Caco-2 (cell line): ENCODE measurements at regions not wholly inside any gene's neighbourhood (a gene's known extent, or its start where the extent isn't known, plus 50 kb on each side); places are given as distances from the start of the nearest gene placed in this dataset.

ENCODE experiments used
- BruUV-seq: library from RNA; stranded (reverse); fragments of 400-500 nt; replicated peaks from 2 replicates; lab custom pipeline; 2021; lab: Mats Ljungman, UMichigan
- CTCF ChIA-PET: fragments of 300-600 bp; sonication (Branson Sonifier 250); formaldehyde crosslinking; loops from one replicate; lab custom pipeline; 2022; ENCODE audit warnings: antibody characterized with exemption; lab: Charles Lee
- POLR2A ChIA-PET: fragments of 300-600 bp; sonication (Branson Sonifier 250); formaldehyde crosslinking; loops from one replicate; lab custom pipeline; 2022; ENCODE audit warnings: antibody characterized with exemption; lab: Charles Lee
- DNase-seq, 2 experiments: peaks; one replicate each; pipeline versions ENCODE4 v3.0.0 to v3.0.0-alpha.2; 2020 to 2022
- H3K27me3 ChIP-seq: replicated peaks from 2 replicates; pipeline ENCODE4 v1.6.0; 2011; ENCODE audit warnings: low read length; ENCODE audit not compliant: control insufficient read depth, insufficient read depth
- H3K36me3 ChIP-seq: 2 replicates; pipeline ENCODE4 v1.5.1; 2011; ENCODE audit warnings: low read length; ENCODE audit not compliant: control insufficient read depth, insufficient read depth
- H3K4me1 ChIP-seq: fragments of 250-450 bp; sonication (Bioruptor Pico); 2 replicates; pipeline ENCODE4 v1.5.1; 2020; ENCODE audit warnings: mild to moderate bottlenecking
- H3K4me3 ChIP-seq: 2 replicates; pipeline ENCODE4 v1.5.1; 2011; ENCODE audit warnings: low read depth, mild to moderate bottlenecking, control low read depth, low read length
- H3K9me3 ChIP-seq: fragments of 250-450 bp; sonication (Bioruptor Pico); 2 replicates; pipeline ENCODE4 v1.5.1; 2020; ENCODE audit warnings: mild to moderate bottlenecking, moderate library complexity
- H3K27ac Mint-ChIP-seq: one replicate; pipeline ENCODE4 v1.8.0; 2022; ENCODE audit warnings: mixed read lengths; ENCODE audit not compliant: unreplicated experiment
- H3K27me3 Mint-ChIP-seq: one replicate; pipeline ENCODE4 v1.8.0; 2022; ENCODE audit warnings: mixed read lengths; ENCODE audit not compliant: insufficient read depth, unreplicated experiment
- H3K36me3 Mint-ChIP-seq: one replicate; pipeline ENCODE4 v1.8.0; 2022; ENCODE audit warnings: mild to moderate bottlenecking, mixed read lengths; ENCODE audit not compliant: insufficient read depth, unreplicated experiment
- H3K4me1 Mint-ChIP-seq: one replicate; pipeline ENCODE4 v1.8.0; 2022; ENCODE audit warnings: low read depth, mixed read lengths; ENCODE audit not compliant: unreplicated experiment
- H3K4me3 Mint-ChIP-seq: one replicate; pipeline ENCODE4 v1.8.0; 2022; ENCODE audit warnings: mild to moderate bottlenecking, moderate library complexity, mixed read lengths; ENCODE audit not compliant: unreplicated experiment
- H3K9me3 Mint-ChIP-seq: one replicate; pipeline ENCODE4 v1.8.0; 2022; ENCODE audit warnings: mixed read lengths; ENCODE audit not compliant: unreplicated experiment
- intact Hi-C: fragments of 100-400 bp; cut with micrococcal nuclease; formaldehyde crosslinking; loops from one replicate; pipeline ENCODE4 v1.10.0; 2022; ENCODE audit not compliant: unreplicated experiment
- TF ChIP-seq, protein P1 (sequence below), 2 experiments: fragments of 200-600 bp in 1 of 2; IDR thresholded peaks; 1 replicate in 1 of 2; 2 replicates in 1 of 2; pipeline versions ENCODE4 v1.5.1 to v1.8.0; 2011 to 2022; ENCODE audit warnings: antibody characterized with exemption in 1 of 2, control low read depth in 1 of 2, inconsistent platforms in 1 of 2, low read depth in 1 of 2, low read length in 1 of 2, mild to moderate bottlenecking in 1 of 2, moderate library complexity in 1 of 2; ENCODE audit not compliant: insufficient read depth in 1 of 2, severe bottlenecking in 1 of 2, unreplicated experiment in 1 of 2

DNA sequence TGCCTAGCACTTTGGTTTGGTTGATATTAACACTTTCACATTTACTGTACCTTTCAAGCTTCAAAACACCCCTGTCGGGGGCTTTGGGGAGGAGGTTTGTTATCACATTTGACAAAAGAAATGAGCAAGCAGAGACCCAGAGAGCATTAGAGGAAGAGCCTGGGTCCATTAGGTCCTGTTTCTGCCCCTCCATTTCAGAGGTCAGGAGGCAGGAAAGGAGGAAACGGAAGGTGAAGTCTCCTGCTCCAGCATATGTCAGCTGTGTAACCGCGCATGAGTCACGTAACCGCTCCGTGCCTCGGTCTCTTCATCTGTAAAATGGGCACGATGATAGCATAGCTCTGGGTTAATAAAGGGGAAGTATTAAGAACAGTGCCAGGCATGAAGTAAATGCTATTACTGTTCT lies 201.9 kb upstream of the BCOR start:
- Mint-ChIP-seq H3K9me3 (no peaks in the 10 kb centered on the region), H3K36me3 (peaks cover 10% of the 10 kb centered on the region), H3K4me3 (peak overlapping the region; percentile 67), H3K4me1 (peaks cover 24% of the 10 kb centered on the region), H3K27me3 (no peaks in the 10 kb centered on the region), H3K27ac (peak overlapping the region; percentile 82)
- BruUV-seq: no TSS peak
- Histone ChIP-seq H3K9me3 (no peaks in the 10 kb centered on the region), H3K36me3 (no peaks in the 10 kb centered on the region), H3K27me3 (no peaks in the 10 kb centered on the region), H3K4me3 (no peak overlapping the region), H3K4me1 (peaks cover 41% of the 10 kb centered on the region)
- intact Hi-C loops: loop anchor here (2.0 kb wide), 2 partner anchors 21 to 125 kb away; no protein-coding TSS in a partner anchor
- CTCF ChIA-PET: interaction anchor here (1.2 kb wide), 1 partner anchor 212 kb away, joined by 4 read pairs; no protein-coding TSS in a partner anchor
- TF ChIP-seq, protein P1, sequence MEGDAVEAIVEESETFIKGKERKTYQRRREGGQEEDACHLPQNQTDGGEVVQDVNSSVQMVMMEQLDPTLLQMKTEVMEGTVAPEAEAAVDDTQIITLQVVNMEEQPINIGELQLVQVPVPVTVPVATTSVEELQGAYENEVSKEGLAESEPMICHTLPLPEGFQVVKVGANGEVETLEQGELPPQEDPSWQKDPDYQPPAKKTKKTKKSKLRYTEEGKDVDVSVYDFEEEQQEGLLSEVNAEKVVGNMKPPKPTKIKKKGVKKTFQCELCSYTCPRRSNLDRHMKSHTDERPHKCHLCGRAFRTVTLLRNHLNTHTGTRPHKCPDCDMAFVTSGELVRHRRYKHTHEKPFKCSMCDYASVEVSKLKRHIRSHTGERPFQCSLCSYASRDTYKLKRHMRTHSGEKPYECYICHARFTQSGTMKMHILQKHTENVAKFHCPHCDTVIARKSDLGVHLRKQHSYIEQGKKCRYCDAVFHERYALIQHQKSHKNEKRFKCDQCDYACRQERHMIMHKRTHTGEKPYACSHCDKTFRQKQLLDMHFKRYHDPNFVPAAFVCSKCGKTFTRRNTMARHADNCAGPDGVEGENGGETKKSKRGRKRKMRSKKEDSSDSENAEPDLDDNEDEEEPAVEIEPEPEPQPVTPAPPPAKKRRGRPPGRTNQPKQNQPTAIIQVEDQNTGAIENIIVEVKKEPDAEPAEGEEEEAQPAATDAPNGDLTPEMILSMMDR (IDR thresholded peaks at IDR 0.05; ENCODE audit: insufficient read depth in 1 of 2, low read depth in 1 of 2, low read length in 1 of 2, severe bottlenecking in 1 of 2, unreplicated experiment in 1 of 2): no peak
- POLR2A ChIA-PET: interaction anchor here (1.1 kb wide), 1 partner anchor 32 kb away, joined by 4 read pairs; no protein-coding TSS in a partner anchor
- DNase-seq: no peak

DNA sequence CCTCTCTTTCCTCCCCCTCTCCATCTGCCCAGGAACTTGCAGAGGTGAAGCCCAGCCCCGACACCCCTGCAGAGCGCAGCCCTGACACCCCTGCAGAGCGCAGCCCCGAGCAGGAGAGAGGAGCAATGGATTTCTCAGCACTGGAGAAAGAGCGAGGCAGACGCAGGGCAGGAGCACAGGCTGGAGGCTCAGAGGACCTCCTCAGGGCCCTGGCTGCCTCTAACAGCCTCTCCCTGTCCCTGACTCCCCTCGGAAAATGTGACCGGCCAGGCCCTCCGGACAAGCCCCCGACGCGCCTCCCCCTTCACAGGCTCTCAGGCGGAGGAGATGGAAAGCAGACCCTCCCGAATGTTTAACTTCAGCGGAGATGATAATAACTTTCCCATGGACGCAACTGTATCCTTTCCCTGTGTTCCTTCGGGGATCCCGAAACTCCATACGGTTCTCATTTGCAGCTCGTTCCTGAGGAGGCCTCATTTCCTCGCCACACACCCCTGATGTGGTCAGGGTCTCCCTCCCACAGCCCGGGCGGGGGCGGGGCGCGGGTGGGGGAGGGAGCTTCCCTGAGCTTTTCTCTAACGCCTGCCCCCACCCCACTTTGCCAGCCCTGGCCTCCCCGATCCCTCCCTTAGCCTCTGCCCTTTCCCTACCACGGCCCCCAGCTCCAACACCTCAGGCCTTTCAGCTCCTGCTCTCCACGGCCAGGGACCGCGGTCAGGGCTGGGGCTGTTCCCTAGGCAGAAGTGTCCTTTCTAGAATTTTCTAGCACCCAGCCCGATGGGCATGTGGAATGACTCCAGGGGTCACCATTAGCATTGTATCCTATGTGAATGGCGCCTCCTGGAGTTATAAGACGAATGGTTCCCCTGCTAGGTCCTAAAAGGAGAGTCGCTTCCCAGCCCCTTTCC lies 201.1 kb upstream of the BCOR start:
- TF ChIP-seq, protein P1 (IDR thresholded peaks at IDR 0.05; ENCODE audit: insufficient read depth in 1 of 2, low read depth in 1 of 2, low read length in 1 of 2, severe bottlenecking in 1 of 2, unreplicated experiment in 1 of 2): peak; percentile 19 to 39
- H3K4me3 Mint-ChIP-seq: peak overlapping the region; percentile 67
- H3K27me3 Mint-ChIP-seq: no peaks in the 10 kb centered on the region
- peaks cover 21% of the 10 kb centered on the region for H3K4me1 Mint-ChIP-seq
- intact Hi-C loops: loop anchor here (1.0 to 2.0 kb wide), 4 partner anchors 20 to 173 kb away; no protein-coding TSS in a partner anchor
- peak overlapping the region; percentile 82 for H3K27ac Mint-ChIP-seq
- peaks cover 10% of the 10 kb centered on the region for H3K36me3 Mint-ChIP-seq
- BruUV-seq: no TSS peak
- DNase-seq: peak; percentile 30 to 44
- H3K4me3 ChIP-seq: peak overlapping the region; percentile 8; the same call in 1 of the 2 replicates
- H3K9me3 ChIP-seq: no peaks in the 10 kb centered on the region
- H3K4me1 ChIP-seq: peaks cover 41% of the 10 kb centered on the region
- H3K9me3 Mint-ChIP-seq: no peaks in the 10 kb centered on the region
- no peaks in the 10 kb centered on the region for H3K36me3 ChIP-seq
- no peaks in the 10 kb centered on the region for H3K27me3 ChIP-seq
- CTCF ChIA-PET: interaction anchor here (1.0 to 1.2 kb wide), 2 partner anchors 170 to 211 kb away, joined by 4 to 6 read pairs; no protein-coding TSS in a partner anchor
- POLR2A ChIA-PET: interaction anchor here (0.6 to 1.1 kb wide), 4 partner anchors 31 to 566 kb away, joined by 3 to 12 read pairs (median 4); no protein-coding TSS in a partner anchor

DNA sequence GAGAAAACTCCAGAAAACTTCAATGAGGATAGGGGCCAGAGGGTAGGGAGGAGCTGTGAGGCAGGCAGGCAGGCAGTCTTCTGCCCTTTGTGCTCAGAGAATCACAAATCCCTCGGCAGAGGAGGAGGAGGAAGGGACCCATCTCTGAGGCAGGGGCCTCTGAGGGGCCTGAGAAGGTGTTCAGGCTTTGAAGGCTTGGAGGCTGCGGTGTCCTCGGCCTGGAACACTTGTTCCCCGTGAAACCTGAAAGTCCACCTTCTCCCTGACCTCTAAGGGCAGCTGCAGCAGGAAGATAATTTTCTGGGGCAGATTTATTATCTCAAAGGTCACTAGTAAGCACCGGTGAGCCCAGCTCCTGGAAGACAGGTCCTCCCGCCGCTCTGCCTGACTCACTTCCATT lies 200.3 kb upstream of the BCOR start:
- peaks cover 5% of the 10 kb centered on the region for H3K36me3 Mint-ChIP-seq
- no peaks in the 10 kb centered on the region for H3K9me3 ChIP-seq
- intact Hi-C loops: loop anchor here (1.0 to 2.0 kb wide), 4 partner anchors 19 to 174 kb away; no protein-coding TSS in a partner anchor

More for the DNA sequence above, 200.3 kb upstream of the BCOR start:
- peaks cover 38% of the 10 kb centered on the region for H3K4me1 ChIP-seq
- CTCF ChIA-PET: interaction anchor here (1.0 kb wide), 1 partner anchor 170 kb away, joined by 6 read pairs; no protein-coding TSS in a partner anchor
- BruUV-seq: no TSS peak
- H3K27me3 ChIP-seq: no peaks in the 10 kb centered on the region
- H3K36me3 ChIP-seq: no peaks in the 10 kb centered on the region
- H3K4me3 ChIP-seq: no peak overlapping the region
- POLR2A ChIA-PET: interaction anchor here (0.7 kb wide), 1 partner anchor 566 kb away, joined by 3 read pairs; no protein-coding TSS in a partner anchor
- no peaks in the 10 kb centered on the region for H3K27me3 Mint-ChIP-seq
- no peaks in the 10 kb centered on the region for H3K9me3 Mint-ChIP-seq
- DNase-seq: peak; percentile 82 to 90
- H3K27ac Mint-ChIP-seq: peak overlapping the region; percentile 82
- TF ChIP-seq, protein P1 (IDR thresholded peaks at IDR 0.05; ENCODE audit: insufficient read depth in 1 of 2, low read depth in 1 of 2, low read length in 1 of 2, severe bottlenecking in 1 of 2, unreplicated experiment in 1 of 2): no peak
- peak overlapping the region; percentile 67 for H3K4me3 Mint-ChIP-seq
- peaks cover 13% of the 10 kb centered on the region for H3K4me1 Mint-ChIP-seq
